22Rv1 (cell line): ENCODE measurements at regions not wholly inside any gene's neighbourhood (a gene's known extent, or its start where the extent isn't known, plus 50 kb on each side); places are given as distances from the start of the nearest gene placed in this dataset.

Source experiments
- CTCF ChIP-seq: fragments of 450-650 bp; IDR thresholded peaks from 2 replicates; pipeline ENCODE4 v1.5.1; 2017; ENCODE audit warnings: mild to moderate bottlenecking
- ZFX ChIP-seq: fragments of 450-650 bp; IDR thresholded peaks from 2 replicates; pipeline ENCODE4 v1.6.1; 2017; ENCODE audit warnings: antibody characterized with exemption, borderline replicate concordance

GRCh38 chr6:15129887-15130286 lies 116.0 kb upstream of the JARID2 start:
- TF ChIP-seq CTCF: no peak
- no peak for TF ChIP-seq ZFX
